GM23338 (cell line): ENCODE measurements at regions not wholly inside any gene's neighbourhood (a gene's known extent, or its start where the extent isn't known, plus 50 kb on each side); places are given as distances from the start of the nearest gene placed in this dataset.

Experiments
- ATAC-seq: fragments of 200-7000 bp; cut with Tn5 transposase; 3 replicates; pipeline ENCODE4 v1.9.1; 2020
- DNase-seq: peaks from one replicate; pipeline ENCODE4 v3.0.0-alpha.2; 2015; ENCODE audit warnings: low spot score
- H2AFZ ChIP-seq: fragments of 200-600 bp; sonication (generic); 2 replicates; pipeline ENCODE4 v1.8.0; 2016; ENCODE audit warnings: antibody characterized with exemption, mild to moderate bottlenecking, moderate library complexity
- H3F3A ChIP-seq: fragments of 200-600 bp; sonication (generic); replicated peaks from 2 replicates; pipeline ENCODE4 v1.8.0; 2017; ENCODE audit warnings: antibody characterized with exemption, mixed run types, low read depth
- H3K27ac ChIP-seq: fragments of 200-600 bp; sonication (generic); 2 replicates; pipeline ENCODE4 v1.6.1; 2016; ENCODE audit warnings: low read depth
- H3K27me3 ChIP-seq: fragments of 200-600 bp; sonication (generic); 2 replicates; pipeline ENCODE4 v1.8.0; 2016; ENCODE audit warnings: mild to moderate bottlenecking, mixed run types, moderate library complexity; ENCODE audit not compliant: insufficient read depth
- H3K36me3 ChIP-seq: fragments of 200-600 bp; sonication (generic); 2 replicates; pipeline ENCODE4 v1.8.0; 2016; ENCODE audit warnings: mild to moderate bottlenecking; ENCODE audit not compliant: insufficient read depth
- H3K4me1 ChIP-seq: fragments of 200-600 bp; sonication (generic); 2 replicates; pipeline ENCODE4 v1.8.0; 2016; ENCODE audit warnings: mild to moderate bottlenecking, moderate library complexity; ENCODE audit not compliant: insufficient read depth
- H3K4me2 ChIP-seq: fragments of 200-600 bp; sonication (generic); 2 replicates; pipeline ENCODE4 v1.7.1; 2017; ENCODE audit warnings: mixed run types
- H3K4me3 ChIP-seq: fragments of 200-600 bp; sonication (generic); 2 replicates; pipeline ENCODE4 v1.6.1; 2016; ENCODE audit warnings: mixed run types
- H3K79me2 ChIP-seq: fragments of 200-600 bp; sonication (generic); replicated peaks from 2 replicates; pipeline ENCODE4 v1.8.0; 2017; ENCODE audit warnings: mild to moderate bottlenecking; ENCODE audit not compliant: insufficient read depth
- H3K9me2 ChIP-seq: fragments of 200-600 bp; sonication (generic); 2 replicates; pipeline ENCODE4 v1.8.0; 2017; ENCODE audit not compliant: insufficient read depth
- H4K20me1 ChIP-seq: fragments of 200-600 bp; sonication (generic); replicated peaks from 2 replicates; pipeline ENCODE4 v1.8.0; 2017; ENCODE audit warnings: mild to moderate bottlenecking; ENCODE audit not compliant: insufficient read depth
- H3K27ac Mint-ChIP-seq: 2 replicates; pipeline ENCODE4 v1.8.0; 2020; ENCODE audit warnings: inconsistent platforms, mild to moderate bottlenecking, moderate library complexity, mixed read lengths
- H3K27me3 Mint-ChIP-seq: 3 replicates; pipeline ENCODE4 v1.8.0; 2022; ENCODE audit warnings: low read depth, mild to moderate bottlenecking, moderate library complexity, mixed read lengths, inconsistent platforms; ENCODE audit not compliant: insufficient read depth, poor library complexity
- H3K36me3 Mint-ChIP-seq: 3 replicates; pipeline ENCODE4 v1.8.0; 2021; ENCODE audit warnings: low read depth, mild to moderate bottlenecking, inconsistent platforms, moderate library complexity, mixed read lengths
- H3K4me1 Mint-ChIP-seq: 3 replicates; pipeline ENCODE4 v1.8.0; 2020; ENCODE audit warnings: mild to moderate bottlenecking, inconsistent platforms, mixed read lengths
- H3K4me3 Mint-ChIP-seq: 3 replicates; pipeline ENCODE4 v1.8.0; 2021; ENCODE audit warnings: moderate library complexity, mild to moderate bottlenecking, inconsistent platforms, mixed read lengths
- H3K9me3 Mint-ChIP-seq: 3 replicates; pipeline ENCODE4 v1.8.0; 2020; ENCODE audit warnings: moderate library complexity, mild to moderate bottlenecking, inconsistent platforms, mixed read lengths
- CREB1 ChIP-seq: fragments of 250-450 bp; sonication (Bioruptor Pico); IDR thresholded peaks from 2 replicates; pipeline ENCODE4 v1.5.0; 2020; ENCODE audit warnings: low read depth, mild to moderate bottlenecking, moderate library complexity
- EZH2 ChIP-seq: fragments of 200-600 bp; sonication (generic); IDR thresholded peaks from one replicate; pipeline ENCODE4 v1.8.0; 2017; ENCODE audit warnings: antibody characterized with exemption, mild to moderate bottlenecking, low read depth; ENCODE audit not compliant: unreplicated experiment
- EZH2phosphoT487 ChIP-seq: fragments of 200-600 bp; sonication (generic); IDR thresholded peaks from one replicate; pipeline ENCODE4 v1.8.1; 2018; ENCODE audit warnings: antibody characterized with exemption; ENCODE audit not compliant: unreplicated experiment
- JUNB ChIP-seq: IDR thresholded peaks from one replicate; pipeline ENCODE4 v1.6.1; 2016; ENCODE audit warnings: antibody characterized with exemption; ENCODE audit not compliant: unreplicated experiment
- NANOG ChIP-seq: IDR thresholded peaks from 2 replicates; pipeline ENCODE4 v1.6.1; 2016; ENCODE audit warnings: antibody characterized with exemption, borderline replicate concordance
- POLR2AphosphoS5 ChIP-seq: IDR thresholded peaks from 2 replicates; pipeline ENCODE4 v1.6.1; 2016; ENCODE audit warnings: antibody characterized with exemption, low read depth
- STAT1 ChIP-seq: IDR thresholded peaks from one replicate; pipeline ENCODE4 v1.6.1; 2016; ENCODE audit warnings: antibody characterized with exemption; ENCODE audit not compliant: unreplicated experiment
- ZNF114 ChIP-seq: fragments of 250-450 bp; sonication (Bioruptor Pico); IDR thresholded peaks from 2 replicates; pipeline ENCODE4 v1.5.0; 2020; ENCODE audit warnings: mild to moderate bottlenecking, moderate library complexity
- ZNF331 ChIP-seq: fragments of 250-450 bp; sonication (Bioruptor Pico); IDR thresholded peaks from 2 replicates; pipeline ENCODE4 v1.5.0; 2020; ENCODE audit warnings: low read depth, mild to moderate bottlenecking, moderate library complexity
- TF ChIP-seq, protein P1 (sequence below): fragments of 250-450 bp; sonication (Bioruptor Pico); IDR thresholded peaks from 2 replicates; pipeline ENCODE4 v1.5.0; 2020; ENCODE audit warnings: mild to moderate bottlenecking, moderate library complexity
- TF ChIP-seq, protein P2 (sequence below): IDR thresholded peaks from 2 replicates; pipeline ENCODE4 v1.6.1; 2016; ENCODE audit warnings: antibody characterized with exemption
- TF ChIP-seq, protein P3 (sequence below): IDR thresholded peaks from one replicate; pipeline ENCODE4 v1.6.1; 2018; ENCODE audit warnings: antibody characterized with exemption; ENCODE audit not compliant: unreplicated experiment
- TF ChIP-seq, protein P4 (sequence below), 2 experiments: fragments of 200-600 bp in 1 of 2; sonication (generic) in 1 of 2; conservative IDR thresholded peaks; 2 replicates each; pipeline versions ENCODE4 v1.5.1 to v1.6.1; 2016 to 2017; ENCODE audit warnings: antibody characterized with exemption in 2 of 2, low read depth in 2 of 2, mild to moderate bottlenecking in 2 of 2, moderate library complexity in 1 of 2

DNA sequence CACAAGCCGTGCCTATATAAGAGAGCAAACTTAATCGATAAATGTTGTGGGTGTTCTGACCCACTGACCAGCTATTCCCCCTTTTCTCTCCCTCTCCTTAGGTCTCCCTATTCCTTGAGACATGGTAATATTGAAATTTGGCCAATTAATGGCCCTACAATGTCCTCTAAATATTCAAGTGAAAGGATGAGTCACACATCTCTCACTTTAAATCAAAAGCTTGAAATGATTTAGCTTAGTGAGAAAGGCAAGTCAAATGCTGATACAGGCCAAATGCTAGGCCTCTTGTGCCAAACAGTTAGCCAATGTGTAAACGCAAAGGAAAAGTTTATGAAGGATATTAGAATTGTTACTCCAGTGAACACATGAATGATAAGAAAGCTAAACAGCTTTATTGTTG, 102.2 kb upstream of the CPNE8 start:
- no peak for ATAC-seq
- no peak overlapping the region for H2AFZ ChIP-seq
- H4K20me1 ChIP-seq: no peaks in the 10 kb centered on the region
- Mint-ChIP-seq H3K4me3 (no peak overlapping the region), H3K27me3 (peaks cover 2% of the 10 kb centered on the region), H3K9me3 (no peaks in the 10 kb centered on the region), H3K36me3 (no peaks in the 10 kb centered on the region), H3K4me1 (peaks cover 6% of the 10 kb centered on the region; the same call in 2 of the 3 replicates), H3K27ac (no peak overlapping the region)
- no peaks in the 10 kb centered on the region; the same call in 1 of the 2 replicates for H3K9me2 ChIP-seq
- H3K79me2 ChIP-seq: no peaks in the 10 kb centered on the region
- no peaks in the 10 kb centered on the region for H3K27me3 ChIP-seq
- 0 out of 2 replicates have a peak, but pooled peaks cover 11% of the 10 kb centered on the region for H3K4me1 ChIP-seq
- H3K4me3 ChIP-seq: no peak overlapping the region
- H3K4me2 ChIP-seq: no peak overlapping the region
- TF ChIP-seq NANOG: no peak
- TF ChIP-seq ZNF331 (CRISPR knock-in tag): no peak
- TF ChIP-seq, protein P1, sequence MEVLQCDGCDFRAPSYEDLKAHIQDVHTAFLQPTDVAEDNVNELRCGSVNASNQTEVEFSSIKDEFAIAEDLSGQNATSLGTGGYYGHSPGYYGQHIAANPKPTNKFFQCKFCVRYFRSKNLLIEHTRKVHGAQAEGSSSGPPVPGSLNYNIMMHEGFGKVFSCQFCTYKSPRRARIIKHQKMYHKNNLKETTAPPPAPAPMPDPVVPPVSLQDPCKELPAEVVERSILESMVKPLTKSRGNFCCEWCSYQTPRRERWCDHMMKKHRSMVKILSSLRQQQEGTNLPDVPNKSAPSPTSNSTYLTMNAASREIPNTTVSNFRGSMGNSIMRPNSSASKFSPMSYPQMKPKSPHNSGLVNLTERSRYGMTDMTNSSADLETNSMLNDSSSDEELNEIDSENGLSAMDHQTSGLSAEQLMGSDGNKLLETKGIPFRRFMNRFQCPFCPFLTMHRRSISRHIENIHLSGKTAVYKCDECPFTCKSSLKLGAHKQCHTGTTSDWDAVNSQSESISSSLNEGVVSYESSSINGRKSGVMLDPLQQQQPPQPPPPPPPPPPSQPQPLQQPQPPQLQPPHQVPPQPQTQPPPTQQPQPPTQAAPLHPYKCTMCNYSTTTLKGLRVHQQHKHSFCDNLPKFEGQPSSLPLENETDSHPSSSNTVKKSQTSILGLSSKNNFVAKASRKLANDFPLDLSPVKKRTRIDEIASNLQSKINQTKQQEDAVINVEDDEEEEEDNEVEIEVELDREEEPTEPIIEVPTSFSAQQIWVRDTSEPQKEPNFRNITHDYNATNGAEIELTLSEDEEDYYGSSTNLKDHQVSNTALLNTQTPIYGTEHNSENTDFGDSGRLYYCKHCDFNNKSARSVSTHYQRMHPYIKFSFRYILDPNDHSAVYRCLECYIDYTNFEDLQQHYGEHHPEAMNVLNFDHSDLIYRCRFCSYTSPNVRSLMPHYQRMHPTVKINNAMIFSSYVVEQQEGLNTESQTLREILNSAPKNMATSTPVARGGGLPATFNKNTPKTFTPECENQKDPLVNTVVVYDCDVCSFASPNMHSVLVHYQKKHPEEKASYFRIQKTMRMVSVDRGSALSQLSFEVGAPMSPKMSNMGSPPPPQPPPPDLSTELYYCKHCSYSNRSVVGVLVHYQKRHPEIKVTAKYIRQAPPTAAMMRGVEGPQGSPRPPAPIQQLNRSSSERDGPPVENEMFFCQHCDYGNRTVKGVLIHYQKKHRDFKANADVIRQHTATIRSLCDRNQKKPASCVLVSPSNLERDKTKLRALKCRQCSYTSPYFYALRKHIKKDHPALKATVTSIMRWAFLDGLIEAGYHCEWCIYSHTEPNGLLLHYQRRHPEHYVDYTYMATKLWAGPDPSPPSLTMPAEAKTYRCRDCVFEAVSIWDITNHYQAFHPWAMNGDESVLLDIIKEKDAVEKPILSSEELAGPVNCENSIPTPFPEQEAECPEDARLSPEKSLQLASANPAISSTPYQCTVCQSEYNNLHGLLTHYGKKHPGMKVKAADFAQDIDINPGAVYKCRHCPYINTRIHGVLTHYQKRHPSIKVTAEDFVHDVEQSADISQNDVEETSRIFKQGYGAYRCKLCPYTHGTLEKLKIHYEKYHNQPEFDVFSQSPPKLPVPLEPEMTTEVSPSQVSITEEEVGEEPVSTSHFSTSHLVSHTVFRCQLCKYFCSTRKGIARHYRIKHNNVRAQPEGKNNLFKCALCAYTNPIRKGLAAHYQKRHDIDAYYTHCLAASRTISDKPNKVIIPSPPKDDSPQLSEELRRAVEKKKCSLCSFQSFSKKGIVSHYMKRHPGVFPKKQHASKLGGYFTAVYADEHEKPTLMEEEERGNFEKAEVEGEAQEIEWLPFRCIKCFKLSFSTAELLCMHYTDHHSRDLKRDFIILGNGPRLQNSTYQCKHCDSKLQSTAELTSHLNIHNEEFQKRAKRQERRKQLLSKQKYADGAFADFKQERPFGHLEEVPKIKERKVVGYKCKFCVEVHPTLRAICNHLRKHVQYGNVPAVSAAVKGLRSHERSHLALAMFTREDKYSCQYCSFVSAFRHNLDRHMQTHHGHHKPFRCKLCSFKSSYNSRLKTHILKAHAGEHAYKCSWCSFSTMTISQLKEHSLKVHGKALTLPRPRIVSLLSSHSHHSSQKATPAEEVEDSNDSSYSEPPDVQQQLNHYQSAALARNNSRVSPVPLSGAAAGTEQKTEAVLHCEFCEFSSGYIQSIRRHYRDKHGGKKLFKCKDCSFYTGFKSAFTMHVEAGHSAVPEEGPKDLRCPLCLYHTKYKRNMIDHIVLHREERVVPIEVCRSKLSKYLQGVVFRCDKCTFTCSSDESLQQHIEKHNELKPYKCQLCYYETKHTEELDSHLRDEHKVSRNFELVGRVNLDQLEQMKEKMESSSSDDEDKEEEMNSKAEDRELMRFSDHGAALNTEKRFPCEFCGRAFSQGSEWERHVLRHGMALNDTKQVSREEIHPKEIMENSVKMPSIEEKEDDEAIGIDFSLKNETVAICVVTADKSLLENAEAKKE (CRISPR knock-in tag): no peak
- TF ChIP-seq, protein P2, sequence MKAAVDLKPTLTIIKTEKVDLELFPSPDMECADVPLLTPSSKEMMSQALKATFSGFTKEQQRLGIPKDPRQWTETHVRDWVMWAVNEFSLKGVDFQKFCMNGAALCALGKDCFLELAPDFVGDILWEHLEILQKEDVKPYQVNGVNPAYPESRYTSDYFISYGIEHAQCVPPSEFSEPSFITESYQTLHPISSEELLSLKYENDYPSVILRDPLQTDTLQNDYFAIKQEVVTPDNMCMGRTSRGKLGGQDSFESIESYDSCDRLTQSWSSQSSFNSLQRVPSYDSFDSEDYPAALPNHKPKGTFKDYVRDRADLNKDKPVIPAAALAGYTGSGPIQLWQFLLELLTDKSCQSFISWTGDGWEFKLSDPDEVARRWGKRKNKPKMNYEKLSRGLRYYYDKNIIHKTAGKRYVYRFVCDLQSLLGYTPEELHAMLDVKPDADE: no peak
- TF ChIP-seq, protein P3, sequence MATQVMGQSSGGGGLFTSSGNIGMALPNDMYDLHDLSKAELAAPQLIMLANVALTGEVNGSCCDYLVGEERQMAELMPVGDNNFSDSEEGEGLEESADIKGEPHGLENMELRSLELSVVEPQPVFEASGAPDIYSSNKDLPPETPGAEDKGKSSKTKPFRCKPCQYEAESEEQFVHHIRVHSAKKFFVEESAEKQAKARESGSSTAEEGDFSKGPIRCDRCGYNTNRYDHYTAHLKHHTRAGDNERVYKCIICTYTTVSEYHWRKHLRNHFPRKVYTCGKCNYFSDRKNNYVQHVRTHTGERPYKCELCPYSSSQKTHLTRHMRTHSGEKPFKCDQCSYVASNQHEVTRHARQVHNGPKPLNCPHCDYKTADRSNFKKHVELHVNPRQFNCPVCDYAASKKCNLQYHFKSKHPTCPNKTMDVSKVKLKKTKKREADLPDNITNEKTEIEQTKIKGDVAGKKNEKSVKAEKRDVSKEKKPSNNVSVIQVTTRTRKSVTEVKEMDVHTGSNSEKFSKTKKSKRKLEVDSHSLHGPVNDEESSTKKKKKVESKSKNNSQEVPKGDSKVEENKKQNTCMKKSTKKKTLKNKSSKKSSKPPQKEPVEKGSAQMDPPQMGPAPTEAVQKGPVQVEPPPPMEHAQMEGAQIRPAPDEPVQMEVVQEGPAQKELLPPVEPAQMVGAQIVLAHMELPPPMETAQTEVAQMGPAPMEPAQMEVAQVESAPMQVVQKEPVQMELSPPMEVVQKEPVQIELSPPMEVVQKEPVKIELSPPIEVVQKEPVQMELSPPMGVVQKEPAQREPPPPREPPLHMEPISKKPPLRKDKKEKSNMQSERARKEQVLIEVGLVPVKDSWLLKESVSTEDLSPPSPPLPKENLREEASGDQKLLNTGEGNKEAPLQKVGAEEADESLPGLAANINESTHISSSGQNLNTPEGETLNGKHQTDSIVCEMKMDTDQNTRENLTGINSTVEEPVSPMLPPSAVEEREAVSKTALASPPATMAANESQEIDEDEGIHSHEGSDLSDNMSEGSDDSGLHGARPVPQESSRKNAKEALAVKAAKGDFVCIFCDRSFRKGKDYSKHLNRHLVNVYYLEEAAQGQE: no peak
- TF ChIP-seq STAT1: no peak
- TF ChIP-seq, protein P4, sequence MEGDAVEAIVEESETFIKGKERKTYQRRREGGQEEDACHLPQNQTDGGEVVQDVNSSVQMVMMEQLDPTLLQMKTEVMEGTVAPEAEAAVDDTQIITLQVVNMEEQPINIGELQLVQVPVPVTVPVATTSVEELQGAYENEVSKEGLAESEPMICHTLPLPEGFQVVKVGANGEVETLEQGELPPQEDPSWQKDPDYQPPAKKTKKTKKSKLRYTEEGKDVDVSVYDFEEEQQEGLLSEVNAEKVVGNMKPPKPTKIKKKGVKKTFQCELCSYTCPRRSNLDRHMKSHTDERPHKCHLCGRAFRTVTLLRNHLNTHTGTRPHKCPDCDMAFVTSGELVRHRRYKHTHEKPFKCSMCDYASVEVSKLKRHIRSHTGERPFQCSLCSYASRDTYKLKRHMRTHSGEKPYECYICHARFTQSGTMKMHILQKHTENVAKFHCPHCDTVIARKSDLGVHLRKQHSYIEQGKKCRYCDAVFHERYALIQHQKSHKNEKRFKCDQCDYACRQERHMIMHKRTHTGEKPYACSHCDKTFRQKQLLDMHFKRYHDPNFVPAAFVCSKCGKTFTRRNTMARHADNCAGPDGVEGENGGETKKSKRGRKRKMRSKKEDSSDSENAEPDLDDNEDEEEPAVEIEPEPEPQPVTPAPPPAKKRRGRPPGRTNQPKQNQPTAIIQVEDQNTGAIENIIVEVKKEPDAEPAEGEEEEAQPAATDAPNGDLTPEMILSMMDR (conservative IDR thresholded peaks at IDR 0.05; ENCODE audit: low read depth in 2 of 2): no peak
- no peak for TF ChIP-seq CREB1 (CRISPR knock-in tag)
- no peak for TF ChIP-seq ZNF114
- no peak for TF ChIP-seq POLR2AphosphoS5
- no peak for TF ChIP-seq EZH2
- TF ChIP-seq EZH2phosphoT487: no peak
- TF ChIP-seq JUNB: no peak
- no peak for DNase-seq
- H3K36me3 ChIP-seq: no peaks in the 10 kb centered on the region
- H3K27ac ChIP-seq: no peak overlapping the region
- no peaks in the 10 kb centered on the region for H3F3A ChIP-seq
